Suprapubic skin (tissue), 4 donors: ENCODE measurements at regions not wholly inside any gene's neighbourhood (a gene's known extent, or its start where the extent isn't known, plus 50 kb on each side); places are given as distances from the start of the nearest gene placed in this dataset.

Experiments
- CTCF ChIP-seq, 2 donors: fragments of 200-600 bp in 1 of 2; fragments of 450-650 bp in 1 of 2; sonication (generic) in 1 of 2; IDR thresholded peaks; one replicate each; pipeline ENCODE4 v1.5.1; 2016 to 2019; ENCODE audit warnings: antibody characterized with exemption in 2 of 2, mild to moderate bottlenecking in 1 of 2, moderate library complexity in 1 of 2
- EP300 ChIP-seq: sonication (generic); formaldehyde crosslinking; IDR thresholded peaks from one replicate; pipeline ENCODE4 v1.6.1; 2017; ENCODE audit warnings: antibody characterized with exemption
- POLR2A ChIP-seq, 2 donors: fragments of 450-650 bp; IDR thresholded peaks; one replicate each; pipeline ENCODE4 v1.6.1; 2017; ENCODE audit warnings: antibody characterized with exemption in 2 of 2, mild to moderate bottlenecking in 2 of 2, moderate library complexity in 2 of 2
- POLR2AphosphoS5 ChIP-seq, 3 donors: sonication (generic); formaldehyde crosslinking; IDR thresholded peaks; one replicate each; pipeline ENCODE4 v1.6.1; 2017; ENCODE audit warnings: antibody characterized with exemption in 3 of 3

GRCh38 chr12:28776913-28777422 lies 372.1 kb upstream of the FAR2 start:
- TF ChIP-seq EP300 (no peak), CTCF (IDR thresholded peaks at IDR 0.05) (no peak), POLR2A (IDR thresholded peaks at IDR 0.05) (no peak), POLR2AphosphoS5 (IDR thresholded peaks at IDR 0.05) (no peak)
